SJSA1 (cell line): ENCODE measurements at regions not wholly inside any gene's neighbourhood (a gene's known extent, or its start where the extent isn't known, plus 50 kb on each side); places are given as distances from the start of the nearest gene placed in this dataset.
"Not testable (repeated sequence)": the region's sequence is repeated elsewhere in the genome, so short reads cannot be mapped to it uniquely, and the experiment has no call there.

ENCODE experiments used
- DNase-seq, 2 experiments: peaks; one replicate each; pipeline ENCODE4 v3.0.0-alpha.2; 2015 to 2020; ENCODE audit warnings: low spot score in 2 of 2, low read depth in 1 of 2
- H3K27ac ChIP-seq: fragments of 250-450 bp; sonication (Bioruptor Pico); 2 replicates; pipeline ENCODE4 v1.5.1; 2020; ENCODE audit warnings: mild to moderate bottlenecking, moderate library complexity
- H3K27me3 ChIP-seq: fragments of 250-450 bp; sonication (Bioruptor Pico); replicated peaks from 2 replicates; pipeline ENCODE4 v1.5.1; 2020; ENCODE audit warnings: mild to moderate bottlenecking, moderate library complexity
- H3K36me3 ChIP-seq: fragments of 250-450 bp; sonication (Bioruptor Pico); 2 replicates; pipeline ENCODE4 v1.5.1; 2020; ENCODE audit warnings: mild to moderate bottlenecking
- H3K4me1 ChIP-seq: fragments of 250-450 bp; sonication (Bioruptor Pico); replicated peaks from 2 replicates; pipeline ENCODE4 v1.6.1; 2021; ENCODE audit warnings: mild to moderate bottlenecking
- H3K4me3 ChIP-seq: fragments of 250-450 bp; sonication (Bioruptor Pico); 2 replicates; pipeline ENCODE4 v1.5.1; 2020; ENCODE audit warnings: mild to moderate bottlenecking
- H3K9me3 ChIP-seq: fragments of 250-450 bp; sonication (Bioruptor Pico); replicated peaks from 2 replicates; pipeline ENCODE4 v1.5.1; 2020; ENCODE audit warnings: mild to moderate bottlenecking

DNA sequence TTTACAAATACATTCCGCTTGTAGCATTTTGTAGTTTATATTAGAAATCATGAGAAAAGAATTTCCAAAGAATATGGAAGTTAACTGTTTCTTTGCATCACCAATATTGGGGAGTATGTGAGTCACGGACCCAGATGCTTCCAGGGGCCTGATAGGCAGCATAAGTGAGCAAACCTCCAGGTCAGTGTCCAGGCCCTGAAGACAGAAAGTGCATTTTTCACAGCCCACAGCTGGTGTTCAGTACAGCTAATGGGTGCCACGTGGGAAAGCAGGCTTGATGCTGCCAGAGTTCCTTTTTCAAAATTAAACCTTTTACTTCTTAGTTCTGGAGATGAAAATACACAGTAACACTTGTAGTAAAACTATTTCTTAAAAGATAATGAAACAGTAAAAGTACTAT is 454.4 kb upstream of the ACTBL2 start:
- H3K27ac ChIP-seq = no peak overlapping the region
- no peak overlapping the region for H3K4me3 ChIP-seq
- H3K27me3 ChIP-seq = no peaks in the 10 kb centered on the region
- no peaks in the 10 kb centered on the region for H3K36me3 ChIP-seq
- H3K4me1 ChIP-seq = no peaks in the 10 kb centered on the region
- no peak for DNase-seq
- no peaks in the 10 kb centered on the region for H3K9me3 ChIP-seq

DNA sequence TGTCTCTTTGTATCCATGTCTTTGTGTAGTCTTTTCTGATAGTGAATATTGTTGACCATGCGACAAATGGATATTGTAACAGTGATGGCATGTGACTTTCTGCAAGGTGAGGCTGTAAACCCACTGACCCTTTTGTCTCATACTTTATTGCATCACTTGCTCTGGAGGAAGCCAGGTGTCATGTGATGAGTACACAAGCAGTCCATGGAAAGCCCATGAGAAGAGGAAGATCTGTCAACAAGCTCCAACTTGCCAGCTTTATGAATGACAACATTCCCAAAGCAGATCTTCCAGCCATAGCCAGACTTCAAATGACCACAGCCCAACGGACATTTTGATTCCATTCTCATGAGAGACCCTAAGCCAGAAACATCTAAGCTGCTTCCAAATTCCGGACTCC is 450.1 kb upstream of the ACTBL2 start:
- H3K27ac ChIP-seq = no peak overlapping the region
- H3K9me3 ChIP-seq = no peaks in the 10 kb centered on the region
- DNase-seq = no peak
- peaks cover 6% of the 10 kb centered on the region for H3K4me1 ChIP-seq
- H3K4me3 ChIP-seq = no peak overlapping the region
- no peaks in the 10 kb centered on the region for H3K36me3 ChIP-seq
- no peaks in the 10 kb centered on the region for H3K27me3 ChIP-seq

DNA sequence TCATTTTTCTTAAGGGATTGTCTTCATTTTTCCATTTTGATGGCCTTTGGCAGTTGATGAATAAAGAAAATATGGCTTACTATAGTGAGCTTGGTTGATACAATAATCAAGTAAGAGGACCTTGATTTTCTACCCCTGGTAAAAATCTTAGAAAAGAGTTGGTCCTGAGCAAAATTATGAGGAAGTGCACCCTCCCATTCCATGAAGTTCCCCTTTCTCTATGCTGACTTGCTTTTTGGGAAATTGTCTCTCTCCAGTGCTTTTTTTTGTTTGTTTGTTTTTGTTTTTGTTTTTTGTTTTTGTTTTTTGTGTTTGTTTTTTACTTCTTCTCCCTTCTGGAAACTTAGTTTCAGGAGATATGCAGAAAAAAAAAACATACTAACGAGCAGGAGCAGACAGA is 449.2 kb upstream of the ACTBL2 start:
- Histone ChIP-seq H3K4me1 (peaks cover 6% of the 10 kb centered on the region), H3K9me3 (no peaks in the 10 kb centered on the region), H3K27ac (no peak overlapping the region), H3K27me3 (no peaks in the 10 kb centered on the region), H3K36me3 (no peaks in the 10 kb centered on the region), H3K4me3 (no peak overlapping the region)
- DNase-seq = no peak

DNA sequence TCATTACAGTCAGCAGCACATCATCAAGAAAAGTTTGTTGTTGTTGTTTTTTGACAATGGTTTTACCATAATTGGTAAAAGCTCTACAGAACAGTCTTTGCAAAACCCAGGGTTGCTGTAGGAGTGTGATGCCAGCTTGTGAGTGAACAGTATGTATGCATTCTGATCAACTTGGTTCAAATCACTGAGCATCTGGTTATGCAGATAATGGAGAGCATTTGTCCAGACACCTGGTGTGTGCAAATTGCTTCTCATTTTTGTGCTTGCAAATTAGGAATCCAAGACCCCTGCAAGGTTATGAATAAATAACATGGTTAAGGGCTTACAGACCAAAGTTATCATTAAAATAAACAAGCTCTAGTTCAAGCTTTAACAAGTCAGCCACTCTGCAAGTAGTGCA is 448.7 kb upstream of the ACTBL2 start:
- no peak for DNase-seq
- H3K27ac ChIP-seq = no peak overlapping the region
- no peak overlapping the region for H3K4me3 ChIP-seq
- no peaks in the 10 kb centered on the region for H3K27me3 ChIP-seq
- H3K9me3 ChIP-seq = no peaks in the 10 kb centered on the region
- H3K4me1 ChIP-seq = peaks cover 6% of the 10 kb centered on the region
- H3K36me3 ChIP-seq = no peaks in the 10 kb centered on the region

DNA sequence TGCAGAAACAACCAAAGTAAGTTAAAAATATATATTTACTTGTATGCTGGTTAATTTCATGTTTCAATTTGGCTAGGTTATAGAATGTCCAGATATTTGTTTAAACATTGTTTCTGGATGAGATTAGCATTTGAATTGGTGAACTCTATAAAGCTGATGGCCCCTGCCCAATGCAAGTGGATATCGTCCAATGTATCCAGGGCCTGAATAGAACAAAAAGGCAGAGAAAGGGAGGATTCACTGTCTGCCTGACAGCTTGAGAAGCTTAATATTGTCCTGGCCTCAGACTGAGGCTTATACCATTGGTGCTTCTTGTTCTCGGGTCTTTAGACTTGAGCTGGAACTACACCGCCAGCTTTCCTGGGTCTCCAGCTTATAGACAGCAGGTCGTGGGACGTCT is 446.7 kb upstream of the ACTBL2 start:
- Histone ChIP-seq H3K36me3 (no peaks in the 10 kb centered on the region), H3K27ac (no peak overlapping the region), H3K27me3 (no peaks in the 10 kb centered on the region), H3K9me3 (no peaks in the 10 kb centered on the region), H3K4me1 (peaks cover 6% of the 10 kb centered on the region), H3K4me3 (no peak overlapping the region)
- DNase-seq = no peak

DNA sequence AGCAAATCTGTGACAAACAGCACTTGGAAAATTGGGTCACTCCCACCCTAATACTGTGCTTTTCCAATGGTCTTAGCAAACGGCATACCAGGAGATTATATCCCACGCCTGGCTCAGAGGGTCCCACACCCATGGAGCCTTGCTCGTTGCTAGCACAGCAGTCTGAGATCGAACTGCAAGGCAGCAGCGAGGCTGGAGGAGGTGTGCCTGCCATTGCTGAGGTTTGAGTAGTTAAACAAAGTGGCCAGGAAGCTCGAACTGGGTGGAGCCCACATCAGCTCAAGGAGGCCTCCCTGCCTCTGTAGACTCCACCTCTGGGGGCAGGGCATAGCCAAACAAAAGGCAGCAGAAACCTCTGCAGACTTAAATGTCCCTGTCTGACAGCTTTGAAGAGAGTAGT is 440.5 kb upstream of the ACTBL2 start:
- not testable (repeated sequence) for H3K4me1 ChIP-seq, H3K36me3 ChIP-seq, DNase-seq, H3K27ac ChIP-seq, H3K9me3 ChIP-seq, H3K27me3 ChIP-seq, H3K4me3 ChIP-seq

DNA sequence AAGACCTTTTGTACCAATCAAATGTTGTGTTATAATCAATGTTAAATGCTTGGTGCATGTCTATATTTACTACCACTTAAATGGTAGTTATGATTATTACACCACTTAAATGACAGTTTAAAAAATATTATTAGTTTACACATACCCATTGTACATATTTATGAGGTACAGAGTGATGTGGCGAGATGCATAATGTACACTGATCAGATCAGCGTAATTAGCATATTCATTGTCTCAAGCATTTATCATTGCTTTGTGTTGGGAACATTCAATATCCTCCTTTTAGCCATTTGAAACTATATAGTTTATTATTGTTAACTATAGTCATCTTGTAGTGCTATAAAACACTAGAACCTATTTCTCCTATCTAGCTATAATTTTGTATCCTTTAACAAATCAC is 434.4 kb upstream of the ACTBL2 start:
- H3K4me3 ChIP-seq = no peak overlapping the region
- H3K27ac ChIP-seq = no peak overlapping the region
- no peaks in the 10 kb centered on the region for H3K4me1 ChIP-seq
- DNase-seq = no peak
- no peaks in the 10 kb centered on the region for H3K27me3 ChIP-seq
- H3K36me3 ChIP-seq = no peaks in the 10 kb centered on the region
- H3K9me3 ChIP-seq = 0 out of 2 replicates have a peak, but pooled peaks cover 2% of the 10 kb centered on the region

DNA sequence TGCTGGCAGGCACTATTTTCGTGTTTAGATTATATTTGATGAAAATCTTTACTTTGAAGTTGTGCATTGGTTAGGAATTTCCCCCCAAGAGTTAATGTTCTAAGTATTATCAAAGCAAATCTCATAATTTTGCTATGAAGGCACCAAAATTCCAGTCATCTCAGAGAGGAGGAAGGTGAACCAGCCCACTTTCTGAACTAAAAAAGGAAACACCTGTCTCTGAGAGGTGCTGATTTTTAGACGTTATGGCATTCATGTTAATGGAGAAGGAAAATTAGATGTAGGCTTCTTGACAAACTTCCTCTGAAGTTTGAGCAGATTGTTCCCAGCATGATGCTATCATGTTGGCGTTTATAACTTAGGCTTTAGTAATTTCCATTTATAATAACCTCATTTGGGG is 432.9 kb upstream of the ACTBL2 start:
- no peak for DNase-seq
- Histone ChIP-seq H3K36me3 (no peaks in the 10 kb centered on the region), H3K27me3 (no peaks in the 10 kb centered on the region), H3K4me3 (no peak overlapping the region), H3K4me1 (peaks cover 5% of the 10 kb centered on the region; the same call in 1 of the 2 replicates), H3K27ac (no peak overlapping the region), H3K9me3 (0 out of 2 replicates have a peak, but pooled peaks cover 2% of the 10 kb centered on the region)

DNA sequence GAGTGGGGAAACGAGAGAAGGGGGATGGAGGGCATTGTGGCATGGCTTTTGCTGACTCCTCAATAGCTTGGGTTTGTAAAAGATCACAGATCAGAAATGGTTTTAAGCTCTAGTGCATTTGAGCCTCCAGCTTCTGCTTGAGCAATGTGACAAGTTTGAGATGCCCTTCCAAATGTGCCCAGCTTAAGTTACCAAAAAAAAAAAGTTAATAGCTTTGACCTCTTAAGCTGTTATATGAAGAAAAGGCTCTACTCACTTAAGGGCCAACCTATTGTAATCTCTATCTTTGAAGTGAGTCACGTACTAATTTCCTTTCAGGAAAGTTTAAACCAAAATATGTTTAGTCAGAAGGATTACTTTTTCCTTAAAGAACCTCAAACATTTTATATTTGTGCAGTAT is 428.8 kb upstream of the ACTBL2 start:
- no peaks in the 10 kb centered on the region for H3K27me3 ChIP-seq
- no peak overlapping the region for H3K4me3 ChIP-seq
- peak in 1 of 2 experiments; percentile 5 for DNase-seq
- 0 out of 2 replicates have a peak, but pooled peaks cover 2% of the 10 kb centered on the region for H3K9me3 ChIP-seq
- no peaks in the 10 kb centered on the region for H3K36me3 ChIP-seq
- H3K27ac ChIP-seq = no peak overlapping the region
- H3K4me1 ChIP-seq = peaks cover 5% of the 10 kb centered on the region; the same call in 1 of the 2 replicates

DNA sequence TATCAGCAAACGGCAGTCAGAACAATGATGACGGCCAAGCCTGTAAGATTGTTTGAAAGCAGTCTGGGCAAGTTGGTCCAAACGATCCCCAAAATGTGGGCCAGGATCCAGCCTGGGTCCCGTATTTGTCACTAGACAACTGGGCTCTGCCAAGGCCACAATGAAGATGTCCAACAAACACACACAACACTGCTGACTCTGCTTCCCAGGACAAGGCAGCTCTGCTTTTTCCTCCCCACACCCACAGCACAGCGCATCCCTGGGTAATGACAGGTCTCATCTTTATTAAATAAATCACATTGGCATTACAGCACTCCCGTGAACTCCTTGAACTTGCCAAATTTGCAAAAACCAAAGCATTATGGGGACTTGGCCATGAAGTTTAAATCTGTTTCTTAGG is 424.1 kb upstream of the ACTBL2 start:
- no peak overlapping the region for H3K27ac ChIP-seq
- DNase-seq = no peak
- H3K27me3 ChIP-seq = no peaks in the 10 kb centered on the region
- H3K4me3 ChIP-seq = no peak overlapping the region
- no peaks in the 10 kb centered on the region for H3K9me3 ChIP-seq
- peaks cover 5% of the 10 kb centered on the region; the same call in 1 of the 2 replicates for H3K4me1 ChIP-seq
- no peaks in the 10 kb centered on the region for H3K36me3 ChIP-seq

DNA sequence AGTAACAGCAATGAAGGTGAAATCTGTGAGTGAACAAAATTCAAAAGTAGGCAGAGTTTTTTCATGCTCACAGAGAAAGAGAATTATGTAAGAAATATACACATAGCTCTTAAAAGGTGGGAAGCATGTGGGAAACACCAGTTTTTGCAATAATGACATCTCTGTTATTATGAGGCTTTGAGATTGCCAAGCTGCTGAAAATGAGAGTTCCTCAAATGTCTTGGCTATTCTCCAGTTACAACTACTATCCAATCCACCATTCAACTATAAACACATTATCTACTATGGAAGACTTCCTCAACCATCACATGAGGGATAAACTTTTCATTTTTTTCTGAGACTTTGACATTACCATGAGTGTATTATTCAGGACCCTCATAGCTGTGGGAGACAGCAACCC is 420.8 kb upstream of the ACTBL2 start:
- no peak for DNase-seq
- H3K9me3 ChIP-seq = no peaks in the 10 kb centered on the region
- no peak overlapping the region for H3K27ac ChIP-seq
- H3K36me3 ChIP-seq = no peaks in the 10 kb centered on the region
- H3K27me3 ChIP-seq = no peaks in the 10 kb centered on the region
- no peaks in the 10 kb centered on the region for H3K4me1 ChIP-seq
- H3K4me3 ChIP-seq = no peak overlapping the region

DNA sequence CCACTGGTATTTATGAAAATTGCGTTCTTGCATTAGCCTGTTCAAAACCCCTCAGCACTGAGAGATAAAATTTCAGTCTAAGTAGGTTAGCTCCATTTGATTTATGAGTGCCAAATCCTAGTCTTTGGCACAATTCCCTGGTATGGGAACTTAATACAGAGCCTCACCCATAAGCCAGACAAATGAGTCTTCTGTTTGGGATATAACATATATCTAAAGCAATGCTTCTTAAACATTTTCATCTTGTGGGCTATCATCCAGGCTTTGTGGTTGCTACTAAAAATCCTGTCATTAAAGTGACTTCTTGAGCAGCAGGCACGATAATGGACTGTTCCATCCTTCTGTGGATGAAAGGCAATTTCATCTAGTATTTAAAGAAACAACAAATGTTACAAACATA is 419.5 kb upstream of the ACTBL2 start:
- Histone ChIP-seq H3K4me1 (no peaks in the 10 kb centered on the region), H3K9me3 (no peaks in the 10 kb centered on the region)
- DNase-seq = no peak

DNA sequence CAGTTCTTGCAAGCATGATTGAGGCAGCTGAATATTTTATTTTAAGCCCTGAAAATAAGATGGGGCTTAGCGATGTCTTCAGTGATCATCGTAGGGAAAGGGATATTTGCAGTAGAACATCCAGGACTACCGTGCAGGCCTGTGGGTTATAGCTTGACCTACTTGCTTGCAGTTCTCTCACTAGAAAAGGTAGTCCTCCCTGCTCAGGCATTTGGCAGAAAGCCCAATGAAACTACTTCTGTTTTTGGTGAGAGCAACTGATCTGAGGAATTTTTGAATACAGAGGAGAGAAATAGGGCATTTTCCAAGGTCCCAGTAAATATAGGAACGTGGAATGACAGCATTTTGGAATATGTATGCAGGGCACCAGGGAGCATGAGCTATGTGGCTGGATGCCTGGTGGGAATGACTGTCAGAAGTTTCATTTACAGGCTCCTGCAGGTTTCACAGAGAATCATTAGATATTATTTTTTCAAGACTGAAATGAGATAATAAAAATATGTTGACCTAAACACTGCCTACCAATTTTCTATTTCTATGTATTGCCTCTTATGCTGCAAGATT is 417.9 kb upstream of the ACTBL2 start:
- Histone ChIP-seq H3K9me3 (no peaks in the 10 kb centered on the region), H3K36me3 (no peaks in the 10 kb centered on the region), H3K27me3 (no peaks in the 10 kb centered on the region), H3K27ac (no peak overlapping the region), H3K4me3 (no peak overlapping the region), H3K4me1 (peaks cover 11% of the 10 kb centered on the region)
- no peak for DNase-seq

More for the DNA sequence above, 419.5 kb upstream of the ACTBL2 start:
- Histone ChIP-seq H3K36me3 (no peaks in the 10 kb centered on the region), H3K4me3 (no peak overlapping the region), H3K27ac (no peak overlapping the region), H3K27me3 (no peaks in the 10 kb centered on the region)

DNA sequence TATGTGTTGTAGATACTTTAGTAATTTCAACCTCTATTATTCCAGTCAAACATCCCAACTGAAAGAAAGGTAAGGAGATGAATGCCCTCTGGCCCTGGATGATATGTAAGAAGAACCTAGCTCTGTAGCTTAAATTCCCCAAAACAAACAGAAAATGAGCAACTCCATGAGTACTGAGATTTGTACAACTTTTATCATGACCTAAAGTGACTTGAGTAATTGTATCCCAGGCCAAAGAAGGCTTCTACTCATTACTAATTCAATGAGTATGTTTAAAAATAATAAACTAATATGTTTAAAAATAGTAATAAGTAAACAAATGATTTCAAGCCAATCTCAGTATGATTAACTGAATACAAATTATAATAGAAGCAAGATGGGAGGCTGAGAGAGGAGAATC is 414.0 kb upstream of the ACTBL2 start:
- DNase-seq = no peak
- no peak overlapping the region for H3K4me3 ChIP-seq
- no peaks in the 10 kb centered on the region for H3K9me3 ChIP-seq
- H3K27me3 ChIP-seq = no peaks in the 10 kb centered on the region
- no peak overlapping the region for H3K27ac ChIP-seq
- no peaks in the 10 kb centered on the region for H3K36me3 ChIP-seq
- H3K4me1 ChIP-seq = peaks cover 12% of the 10 kb centered on the region

DNA sequence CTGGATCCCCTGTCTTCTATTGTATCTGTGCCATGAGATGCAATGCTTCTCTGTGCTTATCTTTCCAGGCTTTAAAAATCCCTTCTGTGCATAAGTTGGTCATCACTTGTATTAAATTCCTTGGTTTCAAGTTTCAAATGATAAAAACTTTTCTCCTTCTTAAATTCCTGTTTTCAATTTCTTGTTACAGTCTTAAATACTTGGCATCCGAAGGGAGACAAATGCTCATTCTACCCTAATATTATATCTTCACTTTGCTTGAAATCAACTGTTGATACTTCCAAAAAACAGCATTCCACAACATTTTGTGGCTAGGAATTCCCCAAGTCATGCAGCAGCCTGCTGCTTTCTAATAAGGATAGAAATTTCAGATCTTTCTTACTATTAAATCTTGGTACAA is 413.2 kb upstream of the ACTBL2 start:
- Histone ChIP-seq H3K4me1 (peaks cover 12% of the 10 kb centered on the region), H3K27me3 (no peaks in the 10 kb centered on the region), H3K4me3 (no peak overlapping the region), H3K36me3 (no peaks in the 10 kb centered on the region), H3K27ac (no peak overlapping the region), H3K9me3 (no peaks in the 10 kb centered on the region)
- peak in 1 of 2 experiments; percentile 21 for DNase-seq
